Breast epithelium (tissue), 3 donors: ENCODE measurements at regions not wholly inside any gene's neighbourhood (a gene's known extent, or its start where the extent isn't known, plus 50 kb on each side); places are given as distances from the start of the nearest gene placed in this dataset.

Experiments used
- POLR2AphosphoS5 ChIP-seq, 3 donors: sonication (generic); formaldehyde crosslinking; IDR thresholded peaks; one replicate each; pipeline ENCODE4 v1.6.1; 2017; ENCODE audit warnings: antibody characterized with exemption in 3 of 3
- TF ChIP-seq, protein P1 (sequence below), 3 donors: fragments of 450-650 bp; IDR thresholded peaks; one replicate each; pipeline ENCODE4 v1.5.1; 2016 to 2017; ENCODE audit warnings: antibody characterized with exemption in 3 of 3, mild to moderate bottlenecking in 3 of 3, moderate library complexity in 3 of 3

DNA sequence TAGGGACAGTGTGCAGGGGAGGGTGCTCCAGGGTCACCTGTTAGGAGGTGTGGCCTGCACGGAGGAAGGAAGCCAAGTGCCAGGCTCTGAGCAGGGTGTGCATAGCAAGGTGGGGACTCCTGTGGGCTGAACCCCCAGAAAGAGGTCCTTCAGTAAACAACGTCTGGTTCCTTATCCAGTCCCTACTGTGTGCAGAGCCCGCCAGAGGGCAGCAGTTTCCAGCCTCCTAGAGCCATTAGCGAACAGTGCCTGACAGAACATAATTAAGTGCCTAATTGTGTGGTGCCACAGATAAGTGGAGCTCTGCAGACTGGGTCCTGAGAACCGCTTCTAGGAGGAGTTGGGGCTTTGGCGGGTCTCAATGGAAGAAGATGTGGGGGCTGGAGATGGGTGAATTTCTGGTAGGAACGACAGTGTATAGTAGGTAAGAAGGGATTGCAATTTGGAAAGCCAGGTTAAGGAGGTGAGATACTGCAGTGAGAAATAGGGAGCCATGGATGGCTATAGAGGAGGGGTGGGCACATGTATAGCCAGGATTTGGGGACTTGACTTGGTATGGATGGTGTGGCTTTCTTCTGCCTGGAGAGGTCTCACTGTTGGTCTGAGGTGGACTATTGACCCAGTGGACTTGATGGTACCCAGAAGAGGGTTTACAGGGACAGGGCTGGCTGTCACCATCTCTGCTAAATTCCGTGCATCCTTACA is 323.1 kb downstream of the ZNF536 start:
- TF ChIP-seq, protein P1, sequence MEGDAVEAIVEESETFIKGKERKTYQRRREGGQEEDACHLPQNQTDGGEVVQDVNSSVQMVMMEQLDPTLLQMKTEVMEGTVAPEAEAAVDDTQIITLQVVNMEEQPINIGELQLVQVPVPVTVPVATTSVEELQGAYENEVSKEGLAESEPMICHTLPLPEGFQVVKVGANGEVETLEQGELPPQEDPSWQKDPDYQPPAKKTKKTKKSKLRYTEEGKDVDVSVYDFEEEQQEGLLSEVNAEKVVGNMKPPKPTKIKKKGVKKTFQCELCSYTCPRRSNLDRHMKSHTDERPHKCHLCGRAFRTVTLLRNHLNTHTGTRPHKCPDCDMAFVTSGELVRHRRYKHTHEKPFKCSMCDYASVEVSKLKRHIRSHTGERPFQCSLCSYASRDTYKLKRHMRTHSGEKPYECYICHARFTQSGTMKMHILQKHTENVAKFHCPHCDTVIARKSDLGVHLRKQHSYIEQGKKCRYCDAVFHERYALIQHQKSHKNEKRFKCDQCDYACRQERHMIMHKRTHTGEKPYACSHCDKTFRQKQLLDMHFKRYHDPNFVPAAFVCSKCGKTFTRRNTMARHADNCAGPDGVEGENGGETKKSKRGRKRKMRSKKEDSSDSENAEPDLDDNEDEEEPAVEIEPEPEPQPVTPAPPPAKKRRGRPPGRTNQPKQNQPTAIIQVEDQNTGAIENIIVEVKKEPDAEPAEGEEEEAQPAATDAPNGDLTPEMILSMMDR (IDR thresholded peaks at IDR 0.05) = no peak
- TF ChIP-seq POLR2AphosphoS5 (IDR thresholded peaks at IDR 0.05) = no peak
